ENCODE measurements at regions not wholly inside any gene's neighbourhood (a gene's known extent, or its start where the extent isn't known, plus 50 kb on each side); places are given as distances from the start of the nearest gene placed in this dataset.

DNA sequence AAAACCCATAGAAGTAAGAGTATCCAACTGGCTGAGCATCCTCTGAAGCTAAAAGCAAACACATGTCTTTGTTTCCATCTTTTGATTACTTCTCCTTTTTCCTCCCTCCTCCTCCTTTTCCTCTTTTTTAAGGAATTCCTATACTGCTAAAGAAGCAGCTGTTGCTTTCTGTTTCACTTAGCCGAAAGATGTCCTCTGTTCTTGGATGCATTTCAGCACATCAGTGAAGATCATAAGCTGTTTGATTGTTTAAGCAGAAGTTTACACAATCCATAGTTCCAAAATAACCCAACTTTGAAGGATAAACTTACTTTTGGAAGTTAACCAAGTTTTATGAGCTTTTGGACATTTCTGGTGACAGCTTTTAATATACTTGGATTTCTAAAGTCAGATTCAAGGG lies 55.1 kb upstream of the TNIP3 start:
- Histone ChIP-seq H3K14ac (ENCODE audit: insufficient read length) (no peak overlapping the region), H2AFZ (ENCODE audit: low read length) (no peak overlapping the region)
- CTCF ChIA-PET (ENCODE audit: partially characterized antibody): interaction anchor here (1.0 to 2.6 kb wide), 5 partner anchors 9 to 88 kb away, joined by 3 to 12 read pairs (median 4); no protein-coding TSS in a partner anchor

More for the DNA sequence above, 55.1 kb upstream of the TNIP3 start:
- H2AK5ac ChIP-seq (ENCODE audit: low read depth, low read length): no peak overlapping the region
- no peaks in the 10 kb centered on the region for H3K4me1 ChIP-seq (replicated peaks in 1 of 4; ENCODE audit: control insufficient read depth in 3 of 4, insufficient read depth in 4 of 4, low read length in 3 of 4)
- no peak overlapping the region for H4K91ac ChIP-seq (replicated peaks; ENCODE audit: insufficient read length, low read length)
- 100% methylated on average over 1 of the region's 1 CpG; no CpG with 5 or more reads in 1 of the 2 experiments for WGBS, 2 experiments (ENCODE audit: extremely low coverage in 1 of 2, insufficient coverage in 1 of 2, insufficient read length in 1 of 2, insufficient replicate concordance in 2 of 2, low coverage in 1 of 2, low lambda C conversion rate in 2 of 2, missing lambda C conversion rate in 1 of 2)
- no peak overlapping the region for H2BK12ac ChIP-seq (ENCODE audit: low read depth, low read length)
- no peak overlapping the region for H3K4me2 ChIP-seq (ENCODE audit: insufficient read depth in 1 of 2, low read depth in 2 of 2, low read length in 2 of 2)
- no peak overlapping the region for H2BK15ac ChIP-seq (ENCODE audit: low read length)
- H4K5ac ChIP-seq (ENCODE audit: insufficient read length, low read depth, low read length): no peak overlapping the region
- TF ChIP-seq CREB1 (IDR thresholded peaks at IDR 0.05) (no peak), EGR1 (IDR thresholded peaks at IDR 0.05; ENCODE audit: borderline replicate concordance, low read depth, low read length) (no peak), SIN3A (conservative IDR thresholded peaks at IDR 0.05 in 1 of 2, IDR thresholded peaks at IDR 0.05 in 1 of 2; ENCODE audit: low read depth in 1 of 2, low read length in 2 of 2) (no peak), SAP30 (IDR thresholded peaks at IDR 0.05; ENCODE audit: insufficient read depth, insufficient replicate concordance, low read length) (no peak), YY1 (IDR thresholded peaks at IDR 0.05; ENCODE audit: low read depth, low read length) (no peak), TAF7 (optimal IDR thresholded peaks at IDR 0.05; ENCODE audit: borderline replicate concordance, low read depth, low read length) (no peak), POLR2AphosphoS5 (IDR thresholded peaks at IDR 0.05; ENCODE audit: low read depth, low read length) (no peak), GABPA (IDR thresholded peaks at IDR 0.05; ENCODE audit: borderline replicate concordance, insufficient read depth, low read length) (no peak), RBBP5 (IDR thresholded peaks at IDR 0.05; ENCODE audit: borderline replicate concordance, low read depth, low read length) (no peak), BRCA1 (IDR thresholded peaks at IDR 0.05; ENCODE audit: low read depth, low read length) (no peak), TBP (IDR thresholded peaks at IDR 0.05; ENCODE audit: low read depth, low read length) (no peak)
- TF ChIP-seq, protein P1, sequence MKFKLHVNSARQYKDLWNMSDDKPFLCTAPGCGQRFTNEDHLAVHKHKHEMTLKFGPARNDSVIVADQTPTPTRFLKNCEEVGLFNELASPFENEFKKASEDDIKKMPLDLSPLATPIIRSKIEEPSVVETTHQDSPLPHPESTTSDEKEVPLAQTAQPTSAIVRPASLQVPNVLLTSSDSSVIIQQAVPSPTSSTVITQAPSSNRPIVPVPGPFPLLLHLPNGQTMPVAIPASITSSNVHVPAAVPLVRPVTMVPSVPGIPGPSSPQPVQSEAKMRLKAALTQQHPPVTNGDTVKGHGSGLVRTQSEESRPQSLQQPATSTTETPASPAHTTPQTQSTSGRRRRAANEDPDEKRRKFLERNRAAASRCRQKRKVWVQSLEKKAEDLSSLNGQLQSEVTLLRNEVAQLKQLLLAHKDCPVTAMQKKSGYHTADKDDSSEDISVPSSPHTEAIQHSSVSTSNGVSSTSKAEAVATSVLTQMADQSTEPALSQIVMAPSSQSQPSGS (IDR thresholded peaks at IDR 0.05; ENCODE audit: low read length): no peak
- POLR2A ChIA-PET (ENCODE audit: partially characterized antibody): no interaction called here
- no peak overlapping the region for H3K56ac ChIP-seq (replicated peaks; ENCODE audit: insufficient read length, low read depth, low read length)
- no peak for DNase-seq (ENCODE audit: low read depth in 1 of 2, low spot score in 2 of 2)
- H2BK120ac ChIP-seq (replicated peaks; ENCODE audit: low read depth, low read length): no peak overlapping the region
- no peak overlapping the region for H3K4me3 ChIP-seq (ENCODE audit: extremely low read depth in 1 of 4, insufficient read depth in 2 of 4, low read depth in 3 of 4, low read length in 4 of 4)
- no peak overlapping the region for H3K18ac ChIP-seq (ENCODE audit: extremely low read depth, low read length)
- no peaks in the 10 kb centered on the region for H3K9me3 ChIP-seq (ENCODE audit: insufficient read depth in 2 of 2, low read depth in 1 of 2, low read length in 1 of 2)
- no peaks in the 10 kb centered on the region for H3K79me2 ChIP-seq (ENCODE audit: control insufficient read depth in 1 of 2, insufficient read depth in 2 of 2, low read length in 2 of 2)
- no peaks in the 10 kb centered on the region for H4K20me1 ChIP-seq (replicated peaks in 1 of 2; ENCODE audit: control insufficient read depth in 1 of 2, insufficient read depth in 2 of 2, low read length in 2 of 2)
- no peak overlapping the region for H3K9ac ChIP-seq (replicated peaks in 1 of 4; ENCODE audit: extremely low read depth in 1 of 4, low read depth in 3 of 4, low read length in 3 of 4)
- no peak overlapping the region for H3K27ac ChIP-seq (ENCODE audit: low read depth, low read length)
- H4K8ac ChIP-seq (ENCODE audit: extremely low read depth, insufficient read depth, low read length): no peak overlapping the region
- no peak overlapping the region for H2BK5ac ChIP-seq (ENCODE audit: low read depth, low read length)
- no peaks in the 10 kb centered on the region for H3K79me1 ChIP-seq (ENCODE audit: low read depth, low read length)
- no peaks in the 10 kb centered on the region for H3K36me3 ChIP-seq (ENCODE audit: control insufficient read depth in 2 of 4, insufficient read depth in 4 of 4, low read length in 3 of 4)
- no peak overlapping the region for H3K23ac ChIP-seq (ENCODE audit: insufficient read length)
- peaks cover 0 to 1% (median 0%) of the 10 kb centered on the region in 4 experiments; a peak in 1 of 7 replicates for H3K27me3 ChIP-seq (replicated peaks in 1 of 4; ENCODE audit: control insufficient read depth in 3 of 4, extremely low read depth in 1 of 4, insufficient read depth in 3 of 4, low read length in 3 of 4)
- no peaks in the 10 kb centered on the region for H3K23me2 ChIP-seq (ENCODE audit: low read depth, low read length)
- FAIRE-seq: no peak
- H3K4ac ChIP-seq (replicated peaks; ENCODE audit: insufficient read length, low read depth, low read length): no peak overlapping the region
- no peak overlapping the region for H2BK20ac ChIP-seq (ENCODE audit: low read length)
